ENCODE measurements at regions not wholly inside any gene's neighbourhood (a gene's known extent, or its start where the extent isn't known, plus 50 kb on each side); places are given as distances from the start of the nearest gene placed in this dataset.

- no peak for TF ChIP-seq EZH2 (IDR thresholded peaks at IDR 0.05)
- no peak for TF ChIP-seq ZNF274 (IDR thresholded peaks at IDR 0.05; ENCODE audit: low read depth, low read length)
- TF ChIP-seq CEBPB (IDR thresholded peaks at IDR 0.05; ENCODE audit: low read depth) = no peak
- TF ChIP-seq ATF3 (IDR thresholded peaks at IDR 0.05) = no peak
- no peak for TF ChIP-seq CTCF (IDR thresholded peaks at IDR 0.05 in 2 of 3, conservative IDR thresholded peaks at IDR 0.05 in 1 of 3; ENCODE audit: borderline replicate concordance in 1 of 3, insufficient read depth in 1 of 3, low read depth in 2 of 3, low read length in 2 of 3)
- TF ChIP-seq POLR2A (IDR thresholded peaks at IDR 0.05; ENCODE audit: borderline replicate concordance, extremely low read depth, insufficient read depth, insufficient read length) = no peak
- TF ChIP-seq RAD21 (IDR thresholded peaks at IDR 0.05; ENCODE audit: low read depth) = no peak
- no peak for TF ChIP-seq POLR2AphosphoS5 (IDR thresholded peaks at IDR 0.05; ENCODE audit: low read depth, low read length)
- TF ChIP-seq REST (IDR thresholded peaks at IDR 0.05; ENCODE audit: low read depth) = no peak
- TF ChIP-seq SIN3A (IDR thresholded peaks at IDR 0.05; ENCODE audit: low read depth) = no peak
These were observed 57.9 kb upstream of the DACT2 start for GRCh38 chr6:168377484-168377855.

All from HCT116 (cell line).